BE2C (cell line): ENCODE measurements at regions not wholly inside any gene's neighbourhood (a gene's known extent, or its start where the extent isn't known, plus 50 kb on each side); places are given as distances from the start of the nearest gene placed in this dataset.

Experiments
- DNase-seq: peaks from one replicate; pipeline ENCODE4 v3.0.0-alpha.2; 2020
- H3K27me3 ChIP-seq: fragments of 250-450 bp; sonication (Bioruptor Pico); 2 replicates; pipeline ENCODE4 v1.5.1; 2020; ENCODE audit warnings: mild to moderate bottlenecking
- H3K36me3 ChIP-seq: fragments of 250-450 bp; sonication (Bioruptor Pico); 2 replicates; pipeline ENCODE4 v1.5.1; 2020; ENCODE audit warnings: mild to moderate bottlenecking
- H3K4me1 ChIP-seq: fragments of 250-450 bp; sonication (Bioruptor Pico); 2 replicates; pipeline ENCODE4 v1.5.1; 2020
- H3K4me3 ChIP-seq: 2 replicates; pipeline ENCODE4 v1.5.1; 2011; ENCODE audit warnings: low read depth, low read length
- H3K9me3 ChIP-seq: fragments of 250-450 bp; sonication (Bioruptor Pico); 2 replicates; pipeline ENCODE4 v1.5.1; 2020
- TF ChIP-seq, protein P1 (sequence below): IDR thresholded peaks from 2 replicates; pipeline ENCODE4 v1.5.1; 2012; ENCODE audit warnings: mild to moderate bottlenecking, low read depth, low read length

DNA sequence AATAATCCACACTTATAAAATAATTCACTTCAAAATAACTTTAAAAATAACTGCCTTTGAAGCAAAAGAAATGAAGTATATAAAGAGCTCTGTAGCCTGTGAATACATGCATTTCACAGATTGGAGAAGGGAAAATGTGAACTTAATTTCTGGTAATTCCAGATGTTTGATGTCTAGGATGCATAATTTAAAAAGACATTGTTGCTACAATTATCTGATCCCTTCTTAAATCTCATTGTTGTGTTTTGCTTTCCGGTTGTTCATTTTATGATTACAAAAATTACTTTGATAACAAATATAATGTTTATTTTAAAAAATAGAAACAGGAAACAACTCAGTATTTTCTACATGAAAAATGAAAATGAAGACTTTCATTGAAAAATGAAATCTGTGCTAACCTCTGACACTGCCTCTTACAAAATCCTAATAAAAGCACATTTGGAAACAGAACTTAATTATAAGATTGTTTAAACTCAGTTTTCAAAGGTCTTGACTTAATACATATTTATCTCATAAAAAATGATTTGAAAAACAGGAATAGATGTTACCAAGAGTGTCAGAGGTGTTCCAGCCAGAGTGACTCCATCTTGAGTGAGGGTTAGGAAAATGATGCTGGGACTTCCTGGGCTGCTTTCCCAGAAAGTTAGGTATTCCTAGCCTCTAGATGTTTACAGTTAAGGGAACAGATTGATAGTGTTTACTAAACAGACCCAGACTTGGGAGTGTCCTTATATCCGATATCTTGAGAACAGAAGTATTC is 516.6 kb upstream of the SEMA3D start:
- Histone ChIP-seq H3K36me3 (no peaks in the 10 kb centered on the region), H3K9me3 (no peaks in the 10 kb centered on the region), H3K4me1 (0 out of 2 replicates have a peak, but pooled peaks cover 3% of the 10 kb centered on the region), H3K4me3 (no peak overlapping the region), H3K27me3 (no peaks in the 10 kb centered on the region)
- DNase-seq, result no peak
- TF ChIP-seq, protein P1, sequence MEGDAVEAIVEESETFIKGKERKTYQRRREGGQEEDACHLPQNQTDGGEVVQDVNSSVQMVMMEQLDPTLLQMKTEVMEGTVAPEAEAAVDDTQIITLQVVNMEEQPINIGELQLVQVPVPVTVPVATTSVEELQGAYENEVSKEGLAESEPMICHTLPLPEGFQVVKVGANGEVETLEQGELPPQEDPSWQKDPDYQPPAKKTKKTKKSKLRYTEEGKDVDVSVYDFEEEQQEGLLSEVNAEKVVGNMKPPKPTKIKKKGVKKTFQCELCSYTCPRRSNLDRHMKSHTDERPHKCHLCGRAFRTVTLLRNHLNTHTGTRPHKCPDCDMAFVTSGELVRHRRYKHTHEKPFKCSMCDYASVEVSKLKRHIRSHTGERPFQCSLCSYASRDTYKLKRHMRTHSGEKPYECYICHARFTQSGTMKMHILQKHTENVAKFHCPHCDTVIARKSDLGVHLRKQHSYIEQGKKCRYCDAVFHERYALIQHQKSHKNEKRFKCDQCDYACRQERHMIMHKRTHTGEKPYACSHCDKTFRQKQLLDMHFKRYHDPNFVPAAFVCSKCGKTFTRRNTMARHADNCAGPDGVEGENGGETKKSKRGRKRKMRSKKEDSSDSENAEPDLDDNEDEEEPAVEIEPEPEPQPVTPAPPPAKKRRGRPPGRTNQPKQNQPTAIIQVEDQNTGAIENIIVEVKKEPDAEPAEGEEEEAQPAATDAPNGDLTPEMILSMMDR, result no peak

DNA sequence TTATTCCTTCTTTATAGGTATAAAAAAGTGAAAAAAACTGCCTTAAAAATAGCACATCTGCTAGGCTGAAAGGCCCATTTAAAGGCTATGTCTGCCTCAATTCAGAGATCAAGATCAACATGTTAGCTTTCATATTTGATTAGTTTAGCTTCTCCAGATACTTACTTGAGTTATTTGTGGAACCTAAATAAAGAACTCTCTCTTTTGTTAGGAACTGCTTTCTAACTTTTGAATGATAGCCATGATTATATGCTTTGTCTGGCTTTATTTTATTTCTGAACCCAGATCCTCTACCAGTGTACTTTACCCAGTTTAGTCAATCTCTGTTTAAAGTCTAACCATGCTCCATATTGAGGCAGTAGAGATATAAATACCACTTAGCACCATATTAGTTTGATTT is 515.5 kb upstream of the SEMA3D start:
- Histone ChIP-seq H3K27me3 (no peaks in the 10 kb centered on the region), H3K4me3 (no peak overlapping the region), H3K9me3 (no peaks in the 10 kb centered on the region), H3K4me1 (0 out of 2 replicates have a peak, but pooled peaks cover 3% of the 10 kb centered on the region), H3K36me3 (no peaks in the 10 kb centered on the region)
- DNase-seq, result no peak
- TF ChIP-seq, protein P1, result no peak

DNA sequence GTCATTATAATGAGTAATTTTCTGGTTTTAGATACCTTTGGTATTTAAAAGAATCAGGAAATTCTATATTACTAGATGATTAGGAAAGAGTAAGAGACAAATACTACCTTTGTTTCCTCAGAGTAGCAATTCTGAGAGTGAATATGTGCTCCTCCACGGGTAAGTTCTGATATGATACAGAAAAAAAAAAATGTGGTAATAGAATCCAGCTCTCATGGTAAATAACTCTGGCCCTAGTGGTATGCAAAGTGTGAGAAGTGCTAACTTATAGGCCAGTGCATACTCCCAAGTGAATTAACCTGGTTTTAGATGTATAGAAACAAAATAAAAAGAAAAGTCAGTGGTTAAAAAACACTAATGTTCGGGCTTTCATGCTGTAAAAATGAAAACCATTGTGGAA is 512.6 kb upstream of the SEMA3D start:
- Histone ChIP-seq H3K27me3 (no peaks in the 10 kb centered on the region), H3K36me3 (no peaks in the 10 kb centered on the region), H3K4me1 (peaks cover 9% of the 10 kb centered on the region; the same call in 1 of the 2 replicates), H3K9me3 (no peaks in the 10 kb centered on the region), H3K4me3 (no peak overlapping the region)
- DNase-seq, result no peak
- TF ChIP-seq, protein P1, result no peak

DNA sequence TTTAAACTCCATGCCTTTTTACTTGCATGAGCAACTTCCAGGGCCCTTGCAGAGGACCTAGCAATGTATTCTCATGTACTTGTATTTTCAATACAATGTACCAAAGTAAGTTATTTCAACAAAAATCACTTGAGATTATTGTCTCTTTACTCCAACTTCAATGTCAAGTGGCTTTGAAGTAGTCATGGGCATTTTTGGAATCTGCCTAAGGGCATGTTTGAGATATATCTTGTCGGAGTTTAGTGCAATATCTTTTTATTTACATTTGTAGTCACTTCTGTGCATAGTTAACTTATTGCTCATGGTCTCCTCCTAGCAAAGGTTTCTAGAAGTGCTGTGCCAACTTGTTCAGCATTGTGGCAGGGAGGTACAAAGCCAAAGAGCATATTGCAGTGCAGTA is 508.7 kb upstream of the SEMA3D start:
- TF ChIP-seq, protein P1, result no peak
- no peaks in the 10 kb centered on the region for H3K27me3 ChIP-seq
- peaks cover 6% of the 10 kb centered on the region; the same call in 1 of the 2 replicates for H3K4me1 ChIP-seq
- no peaks in the 10 kb centered on the region for H3K9me3 ChIP-seq
- DNase-seq, result no peak
- no peaks in the 10 kb centered on the region for H3K36me3 ChIP-seq
- H3K4me3 ChIP-seq, result no peak overlapping the region

DNA sequence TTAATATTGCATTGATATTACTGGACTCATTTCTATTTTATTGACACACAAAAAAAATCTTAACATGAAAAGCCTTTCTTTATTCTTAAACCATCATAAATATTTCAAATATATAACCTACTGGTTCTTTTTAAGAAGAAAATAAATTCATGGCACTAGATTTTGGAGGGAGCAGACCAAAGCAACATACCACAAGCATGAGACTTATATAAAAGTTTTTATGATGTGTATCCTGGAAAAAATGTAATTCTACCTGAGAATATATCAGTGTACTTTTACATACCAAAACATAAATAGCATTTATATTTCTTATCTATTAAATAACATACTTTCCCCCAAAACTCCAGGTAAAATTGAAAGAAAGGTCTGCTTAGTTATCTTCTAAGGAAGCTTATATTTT is 508.2 kb upstream of the SEMA3D start:
- H3K36me3 ChIP-seq, result no peaks in the 10 kb centered on the region
- H3K4me3 ChIP-seq, result no peak overlapping the region
- TF ChIP-seq, protein P1, result no peak
- H3K4me1 ChIP-seq, result peaks cover 6% of the 10 kb centered on the region; the same call in 1 of the 2 replicates
- no peaks in the 10 kb centered on the region for H3K27me3 ChIP-seq
- H3K9me3 ChIP-seq, result no peaks in the 10 kb centered on the region
- DNase-seq, result no peak

DNA sequence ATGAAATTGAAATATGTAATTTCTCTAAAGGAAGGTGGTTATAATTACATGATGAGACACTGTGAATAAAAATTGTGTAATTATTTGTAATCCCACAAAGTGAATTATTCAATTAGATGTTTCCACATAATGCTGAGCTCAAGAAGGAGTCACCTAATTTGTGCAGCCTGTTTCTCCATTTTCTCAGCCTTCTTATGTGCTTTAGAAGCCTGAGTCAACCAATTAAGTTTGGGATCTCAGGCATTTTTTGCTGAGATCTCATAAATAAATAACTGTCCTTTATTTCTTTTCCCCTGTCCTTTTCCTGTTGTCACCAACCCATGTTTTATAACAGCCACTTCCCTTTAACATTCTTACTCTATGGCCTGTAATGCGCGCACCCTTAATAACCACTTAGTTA is 506.5 kb upstream of the SEMA3D start:
- H3K9me3 ChIP-seq, result no peaks in the 10 kb centered on the region
- H3K4me3 ChIP-seq, result no peak overlapping the region
- peaks cover 6% of the 10 kb centered on the region; the same call in 1 of the 2 replicates for H3K4me1 ChIP-seq
- DNase-seq, result no peak
- no peaks in the 10 kb centered on the region for H3K27me3 ChIP-seq
- no peaks in the 10 kb centered on the region for H3K36me3 ChIP-seq
- TF ChIP-seq, protein P1, result no peak
